ENCODE measurements at regions not wholly inside any gene's neighbourhood (a gene's known extent, or its start where the extent isn't known, plus 50 kb on each side); places are given as distances from the start of the nearest gene placed in this dataset.

DNA sequence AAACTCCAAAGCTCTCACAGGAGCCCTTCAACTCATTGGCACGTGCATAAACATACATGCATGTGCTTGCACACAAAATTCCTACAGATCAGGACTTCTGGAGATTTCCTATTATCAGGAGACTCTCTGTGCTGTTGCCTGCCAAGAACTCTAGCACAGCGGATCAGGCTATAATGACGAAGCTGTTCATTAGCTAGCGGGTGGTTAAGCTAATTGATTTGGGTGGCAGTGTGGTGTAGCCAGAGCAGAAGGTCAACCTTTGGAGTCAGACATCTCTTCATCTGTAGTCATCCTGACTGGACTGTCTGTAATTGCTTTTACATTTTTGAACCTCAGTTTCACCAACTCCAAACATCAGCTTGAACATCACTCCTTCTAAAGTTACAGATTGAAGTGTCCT, 69.0 kb downstream of the KIF2B start:
- H3K4me2 ChIP-seq (ENCODE audit: low read length): no peak overlapping the region
- H3K4me1 ChIP-seq: no peaks in the 10 kb centered on the region
- no peaks in the 10 kb centered on the region for H3K36me3 ChIP-seq (ENCODE audit: control insufficient read depth, insufficient read depth, low read length)
- H3K79me2 ChIP-seq: no peaks in the 10 kb centered on the region
- H3K9ac ChIP-seq: no peak overlapping the region
- no peak overlapping the region for H3K27ac ChIP-seq
- TF ChIP-seq, protein P1, sequence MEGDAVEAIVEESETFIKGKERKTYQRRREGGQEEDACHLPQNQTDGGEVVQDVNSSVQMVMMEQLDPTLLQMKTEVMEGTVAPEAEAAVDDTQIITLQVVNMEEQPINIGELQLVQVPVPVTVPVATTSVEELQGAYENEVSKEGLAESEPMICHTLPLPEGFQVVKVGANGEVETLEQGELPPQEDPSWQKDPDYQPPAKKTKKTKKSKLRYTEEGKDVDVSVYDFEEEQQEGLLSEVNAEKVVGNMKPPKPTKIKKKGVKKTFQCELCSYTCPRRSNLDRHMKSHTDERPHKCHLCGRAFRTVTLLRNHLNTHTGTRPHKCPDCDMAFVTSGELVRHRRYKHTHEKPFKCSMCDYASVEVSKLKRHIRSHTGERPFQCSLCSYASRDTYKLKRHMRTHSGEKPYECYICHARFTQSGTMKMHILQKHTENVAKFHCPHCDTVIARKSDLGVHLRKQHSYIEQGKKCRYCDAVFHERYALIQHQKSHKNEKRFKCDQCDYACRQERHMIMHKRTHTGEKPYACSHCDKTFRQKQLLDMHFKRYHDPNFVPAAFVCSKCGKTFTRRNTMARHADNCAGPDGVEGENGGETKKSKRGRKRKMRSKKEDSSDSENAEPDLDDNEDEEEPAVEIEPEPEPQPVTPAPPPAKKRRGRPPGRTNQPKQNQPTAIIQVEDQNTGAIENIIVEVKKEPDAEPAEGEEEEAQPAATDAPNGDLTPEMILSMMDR (IDR thresholded peaks at IDR 0.05): no peak
- no peak overlapping the region for H3K4me3 ChIP-seq (ENCODE audit: low read depth, low read length)
- H2AFZ ChIP-seq: no peak overlapping the region
- no peaks in the 10 kb centered on the region for H3K9me3 ChIP-seq (ENCODE audit: control insufficient read depth, low read length)
- H3K27me3 ChIP-seq (ENCODE audit: control insufficient read depth, insufficient read depth, low read length): no peaks in the 10 kb centered on the region

DNA sequence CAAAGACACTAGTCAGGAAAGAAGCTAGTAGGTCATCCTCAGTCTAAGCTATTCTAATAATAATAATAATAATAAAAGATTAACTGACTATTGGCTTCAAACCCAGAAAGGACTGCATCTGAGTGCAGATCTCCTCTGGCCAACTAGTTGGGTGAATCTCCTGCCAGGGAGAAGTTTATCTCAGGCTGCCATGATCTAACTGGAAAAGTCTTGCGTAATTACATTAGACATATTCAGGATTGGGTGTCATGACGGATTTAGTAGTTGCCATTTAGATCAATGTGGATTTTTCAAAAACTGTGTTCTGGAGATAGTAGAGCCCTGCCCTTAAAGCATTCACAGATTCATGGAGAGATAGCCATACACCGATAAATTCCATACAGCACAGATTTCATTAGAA, 69.5 kb downstream of the KIF2B start:
- TF ChIP-seq, protein P1 (IDR thresholded peaks at IDR 0.05): no peak
- Histone ChIP-seq H3K4me2 (ENCODE audit: low read length) (no peak overlapping the region), H3K36me3 (ENCODE audit: control insufficient read depth, insufficient read depth, low read length) (no peaks in the 10 kb centered on the region), H3K27ac (no peak overlapping the region), H3K9me3 (ENCODE audit: control insufficient read depth, low read length) (no peaks in the 10 kb centered on the region), H3K4me3 (ENCODE audit: low read depth, low read length) (no peak overlapping the region), H3K4me1 (no peaks in the 10 kb centered on the region), H3K27me3 (ENCODE audit: control insufficient read depth, insufficient read depth, low read length) (no peaks in the 10 kb centered on the region), H2AFZ (no peak overlapping the region), H3K79me2 (no peaks in the 10 kb centered on the region), H3K9ac (no peak overlapping the region)

DNA sequence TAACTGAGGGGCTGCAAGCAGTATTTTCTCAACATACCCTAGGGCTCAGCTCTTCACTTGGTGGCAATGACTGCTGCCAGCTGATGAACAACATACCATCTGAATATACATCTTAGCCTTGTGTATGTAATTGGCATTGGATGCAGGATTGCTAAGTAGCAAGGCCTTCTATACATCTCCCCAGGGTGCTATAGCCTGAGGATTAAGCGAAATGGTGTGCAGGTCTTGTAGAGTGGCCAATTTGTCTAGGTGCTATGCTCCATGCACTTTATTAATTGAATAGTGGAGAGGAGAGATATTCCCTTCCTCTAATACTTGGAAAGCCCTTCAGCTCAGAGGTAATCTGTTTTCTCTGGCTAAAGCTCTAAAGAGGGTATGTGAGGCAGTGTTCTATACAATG, 71.9 kb downstream of the KIF2B start:
- H3K4me1 ChIP-seq: no peaks in the 10 kb centered on the region
- no peak overlapping the region for H3K9ac ChIP-seq
- no peak overlapping the region for H3K27ac ChIP-seq
- H2AFZ ChIP-seq: no peak overlapping the region
- TF ChIP-seq, protein P1 (IDR thresholded peaks at IDR 0.05): no peak
- no peak overlapping the region for H3K4me2 ChIP-seq (ENCODE audit: low read length)
- H3K9me3 ChIP-seq (ENCODE audit: control insufficient read depth, low read length): no peaks in the 10 kb centered on the region
- no peaks in the 10 kb centered on the region for H3K36me3 ChIP-seq (ENCODE audit: control insufficient read depth, insufficient read depth, low read length)
- H3K4me3 ChIP-seq (ENCODE audit: low read depth, low read length): no peak overlapping the region
- no peaks in the 10 kb centered on the region for H3K79me2 ChIP-seq
- no peaks in the 10 kb centered on the region for H3K27me3 ChIP-seq (ENCODE audit: control insufficient read depth, insufficient read depth, low read length)

DNA sequence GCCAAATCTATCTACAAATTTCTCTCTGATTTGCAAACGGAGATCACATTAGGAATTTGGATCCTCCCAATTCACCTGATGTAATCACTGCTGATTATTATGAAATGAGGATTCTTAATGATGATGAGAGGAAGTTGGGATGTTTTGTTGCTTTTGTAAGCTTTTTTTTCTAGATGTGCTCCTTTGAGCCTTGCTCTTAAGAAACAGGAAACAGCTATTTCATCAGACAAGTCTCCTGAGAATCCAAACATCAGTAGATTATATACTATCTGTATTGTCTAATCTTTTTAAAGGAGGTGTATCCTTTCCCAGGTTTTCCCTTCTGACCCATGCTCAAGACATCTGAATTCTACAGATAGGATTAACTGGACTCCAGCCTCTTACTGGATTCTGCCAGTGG, 73.3 kb downstream of the KIF2B start:
- Histone ChIP-seq H3K9ac (no peak overlapping the region), H2AFZ (no peak overlapping the region), H3K27me3 (ENCODE audit: control insufficient read depth, insufficient read depth, low read length) (no peaks in the 10 kb centered on the region), H3K27ac (no peak overlapping the region), H3K36me3 (ENCODE audit: control insufficient read depth, insufficient read depth, low read length) (no peaks in the 10 kb centered on the region), H3K79me2 (no peaks in the 10 kb centered on the region), H3K4me1 (no peaks in the 10 kb centered on the region), H3K9me3 (ENCODE audit: control insufficient read depth, low read length) (no peaks in the 10 kb centered on the region), H3K4me3 (ENCODE audit: low read depth, low read length) (no peak overlapping the region), H3K4me2 (ENCODE audit: low read length) (no peak overlapping the region)
- TF ChIP-seq, protein P1 (IDR thresholded peaks at IDR 0.05): no peak

DNA sequence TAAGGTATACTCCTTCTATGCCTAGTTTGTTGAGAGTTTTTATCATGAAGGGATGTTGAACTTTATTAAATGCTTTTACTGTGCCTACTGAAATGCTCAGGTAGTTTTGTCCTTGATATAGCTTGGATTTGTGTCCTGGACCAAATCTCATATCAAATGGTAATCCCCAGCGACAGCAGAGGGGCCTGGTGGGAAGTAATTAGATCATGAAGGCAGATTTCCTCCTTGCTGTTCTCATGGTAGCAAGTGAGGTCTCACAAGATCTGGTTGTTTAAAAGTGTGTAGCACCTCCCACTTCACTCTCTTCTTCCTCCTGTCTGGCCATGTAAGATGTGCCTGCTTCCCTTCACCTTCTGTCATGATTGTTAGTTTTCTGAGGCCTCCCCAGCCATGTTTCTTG, 78.2 kb downstream of the KIF2B start:
- no peaks in the 10 kb centered on the region for H3K79me2 ChIP-seq
- H3K4me1 ChIP-seq: no peaks in the 10 kb centered on the region
- no peak overlapping the region for H3K4me2 ChIP-seq (ENCODE audit: low read length)
- TF ChIP-seq, protein P1 (IDR thresholded peaks at IDR 0.05): no peak
- H3K27ac ChIP-seq: no peak overlapping the region
- H3K36me3 ChIP-seq (ENCODE audit: control insufficient read depth, insufficient read depth, low read length): no peaks in the 10 kb centered on the region
- no peak overlapping the region for H3K9ac ChIP-seq
- no peak overlapping the region for H2AFZ ChIP-seq
- no peak overlapping the region for H3K4me3 ChIP-seq (ENCODE audit: low read depth, low read length)
- H3K27me3 ChIP-seq (ENCODE audit: control insufficient read depth, insufficient read depth, low read length): no peaks in the 10 kb centered on the region
- H3K9me3 ChIP-seq (ENCODE audit: control insufficient read depth, low read length): no peaks in the 10 kb centered on the region

Data from parathyroid adenoma (tissue), 2 donors.